ENCODE measurements at regions not wholly inside any gene's neighbourhood (a gene's known extent, or its start where the extent isn't known, plus 50 kb on each side); places are given as distances from the start of the nearest gene placed in this dataset.

- DNase-seq: no peak
- Histone ChIP-seq H3F3A (ENCODE audit: insufficient read depth, low read depth) (no peaks in the 10 kb centered on the region), H3K4me2 (no peak overlapping the region), H3K36me3 (ENCODE audit: low read depth) (no peaks in the 10 kb centered on the region), H3K79me2 (ENCODE audit: low read depth) (no peaks in the 10 kb centered on the region), H2AFZ (no peak overlapping the region), H3K4me1 (replicated peaks; ENCODE audit: insufficient read depth) (no peaks in the 10 kb centered on the region), H4K20me1 (ENCODE audit: insufficient read depth) (no peaks in the 10 kb centered on the region), H3K9me3 (ENCODE audit: insufficient read depth, low read depth) (no peaks in the 10 kb centered on the region), H3K27ac (no peak overlapping the region), H3K9me2 (ENCODE audit: insufficient read depth) (no peaks in the 10 kb centered on the region), H3K4me3 (no peak overlapping the region), H3K27me3 (ENCODE audit: insufficient read depth, low read depth) (no peaks in the 10 kb centered on the region)
- BruUV-seq (replicated peaks): no TSS peak
- TF ChIP-seq EZH2 (IDR thresholded peaks at IDR 0.05; ENCODE audit: low read depth): no peak
- no peak for TF ChIP-seq CTCF (conservative IDR thresholded peaks at IDR 0.05)
- ChIA-PET CTCF (no interaction called here), POLR2A (ENCODE audit: unreplicated experiment) (no interaction called here)
- intact Hi-C loops (cut with micrococcal nuclease; ENCODE audit: unreplicated experiment): no loop called here
These were observed 390.7 kb downstream of the PDCD6IP start for GRCh38 chr3:34189133-34189532.

- no peak overlapping the region for H3K27ac ChIP-seq
- POLR2A ChIA-PET (ENCODE audit: unreplicated experiment): no interaction called here
- H3K9me3 ChIP-seq (ENCODE audit: insufficient read depth, low read depth): no peaks in the 10 kb centered on the region
- no peak overlapping the region for H3K4me3 ChIP-seq
- no peak overlapping the region for H3K4me2 ChIP-seq
- intact Hi-C loops (cut with micrococcal nuclease; ENCODE audit: unreplicated experiment): no loop called here
- CTCF ChIA-PET: no interaction called here
- no peaks in the 10 kb centered on the region for H3K4me1 ChIP-seq (replicated peaks; ENCODE audit: insufficient read depth)
- H2AFZ ChIP-seq: no peak overlapping the region
- no peaks in the 10 kb centered on the region for H3K9me2 ChIP-seq (ENCODE audit: insufficient read depth)
- H3F3A ChIP-seq (ENCODE audit: insufficient read depth, low read depth): no peaks in the 10 kb centered on the region
- H3K27me3 ChIP-seq (ENCODE audit: insufficient read depth, low read depth): no peaks in the 10 kb centered on the region
- TF ChIP-seq EZH2 (IDR thresholded peaks at IDR 0.05; ENCODE audit: low read depth) (no peak), CTCF (conservative IDR thresholded peaks at IDR 0.05) (no peak)
- no TSS peak for BruUV-seq (replicated peaks)
- H4K20me1 ChIP-seq (ENCODE audit: insufficient read depth): no peaks in the 10 kb centered on the region
- DNase-seq: no peak
- H3K36me3 ChIP-seq (ENCODE audit: low read depth): no peaks in the 10 kb centered on the region
- no peaks in the 10 kb centered on the region for H3K79me2 ChIP-seq (ENCODE audit: low read depth)
These were observed 398.5 kb downstream of the PDCD6IP start for GRCh38 chr3:34196914-34197313.

- no peaks in the 10 kb centered on the region for H3F3A ChIP-seq (ENCODE audit: insufficient read depth, low read depth)
- TF ChIP-seq CTCF (conservative IDR thresholded peaks at IDR 0.05): no peak
- TF ChIP-seq EZH2 (IDR thresholded peaks at IDR 0.05; ENCODE audit: low read depth): no peak
- H3K27me3 ChIP-seq (ENCODE audit: insufficient read depth, low read depth): no peaks in the 10 kb centered on the region
- no peak overlapping the region for H3K4me2 ChIP-seq
- no peaks in the 10 kb centered on the region for H4K20me1 ChIP-seq (ENCODE audit: insufficient read depth)
- H3K36me3 ChIP-seq (ENCODE audit: low read depth): no peaks in the 10 kb centered on the region
- H3K9me3 ChIP-seq (ENCODE audit: insufficient read depth, low read depth): no peaks in the 10 kb centered on the region
- DNase-seq: no peak
- ChIA-PET CTCF (no interaction called here), POLR2A (ENCODE audit: unreplicated experiment) (no interaction called here)
- no TSS peak for BruUV-seq (replicated peaks)
- H3K79me2 ChIP-seq (ENCODE audit: low read depth): no peaks in the 10 kb centered on the region
- H3K4me1 ChIP-seq (replicated peaks; ENCODE audit: insufficient read depth): no peaks in the 10 kb centered on the region
- intact Hi-C loops (cut with micrococcal nuclease; ENCODE audit: unreplicated experiment): no loop called here
- no peak overlapping the region for H3K27ac ChIP-seq
- H2AFZ ChIP-seq: no peak overlapping the region
- H3K9me2 ChIP-seq (ENCODE audit: insufficient read depth): no peaks in the 10 kb centered on the region
- H3K4me3 ChIP-seq: no peak overlapping the region
These were observed 399.9 kb downstream of the PDCD6IP start for GRCh38 chr3:34198309-34198708.
